GM20000 (cell line): ENCODE measurements at regions not wholly inside any gene's neighbourhood (a gene's known extent, or its start where the extent isn't known, plus 50 kb on each side); places are given as distances from the start of the nearest gene placed in this dataset.

Experiments used
- DNase-seq: peaks from one replicate; pipeline ENCODE4 v3.0.0; 2012; ENCODE audit warnings: low spot score
- CTCF ChIP-seq: IDR thresholded peaks from 2 replicates; pipeline ENCODE4 v1.5.1; 2012; ENCODE audit warnings: mild to moderate bottlenecking, control low read depth; ENCODE audit errors: extremely low read depth, missing control alignments

DNA sequence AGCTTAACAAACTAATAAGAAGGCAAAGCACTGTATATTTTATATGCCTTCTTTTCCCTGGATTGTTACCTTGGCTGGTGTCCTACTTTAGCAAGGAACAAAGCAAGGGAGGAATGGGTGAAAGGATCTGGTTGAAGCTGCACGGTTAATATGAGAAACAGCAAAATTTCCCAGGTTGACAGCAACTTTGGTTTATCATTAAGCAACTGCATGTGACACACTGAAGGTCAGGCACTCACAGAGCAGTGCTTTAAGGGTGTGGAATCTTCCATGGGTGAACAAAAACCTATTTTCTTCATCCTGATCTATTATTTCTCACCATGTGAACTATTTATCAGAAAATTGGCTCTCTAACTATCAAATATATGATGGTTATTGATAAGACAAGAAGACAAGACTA is 109.0 kb upstream of the ATP10B start:
- no peak for DNase-seq
- no peak for TF ChIP-seq CTCF

DNA sequence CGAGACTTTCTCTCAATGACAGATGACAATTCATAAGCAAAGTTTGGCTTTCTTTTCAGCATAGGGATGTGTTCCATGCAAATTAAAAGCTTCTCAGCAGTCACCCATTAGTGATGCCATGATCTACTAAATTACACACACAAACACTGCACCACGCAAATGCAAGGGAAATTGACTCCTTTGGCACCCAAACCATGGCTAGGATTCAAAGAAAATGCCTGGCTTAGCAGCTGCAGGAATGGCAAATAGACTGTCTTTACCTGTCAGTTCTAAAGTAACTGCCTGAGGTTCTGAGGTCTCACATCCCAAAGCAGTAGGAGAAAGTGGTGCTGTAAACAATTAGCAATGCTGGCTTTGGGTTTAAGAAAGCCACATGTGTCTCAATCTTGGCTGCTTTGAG is 108.6 kb upstream of the ATP10B start:
- no peak for DNase-seq

GRCh38 chr5:160959804-160960203 is 107.8 kb upstream of the ATP10B start:
- no peak for DNase-seq
- TF ChIP-seq CTCF = no peak

More for the DNA sequence above, 108.6 kb upstream of the ATP10B start:
- TF ChIP-seq CTCF = no peak

GRCh38 chr5:160957312-160957861 is 105.4 kb upstream of the ATP10B start:
- no peak for DNase-seq
- TF ChIP-seq CTCF = no peak

GRCh38 chr5:160956051-160956450 is 104.0 kb upstream of the ATP10B start:
- TF ChIP-seq CTCF = no peak
- DNase-seq = no peak

GRCh38 chr5:160950311-160950710 is 98.3 kb upstream of the ATP10B start:
- TF ChIP-seq CTCF = no peak
- no peak for DNase-seq

DNA sequence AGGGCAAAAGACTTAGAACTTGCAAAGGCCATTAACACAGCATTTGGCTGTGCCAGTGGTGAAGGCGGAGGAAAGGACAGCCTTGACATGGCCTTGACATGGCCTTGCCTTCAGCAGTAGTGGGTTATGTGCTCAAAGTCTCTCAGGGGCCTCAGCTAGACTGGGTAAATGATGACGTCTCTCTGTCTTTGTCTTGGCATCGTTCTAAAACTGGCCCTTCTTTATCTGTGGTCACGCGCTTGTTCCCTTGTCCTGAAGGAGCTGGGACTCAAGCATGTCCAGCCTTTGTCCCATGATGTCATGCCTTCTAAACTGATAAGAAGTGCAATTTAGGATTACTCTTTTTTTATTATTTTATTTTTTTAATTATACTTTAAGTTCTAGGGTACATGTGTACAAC is 88.7 kb upstream of the ATP10B start:
- TF ChIP-seq CTCF = no peak
- no peak for DNase-seq
